GM19395 (cell line): ENCODE measurements at regions not wholly inside any gene's neighbourhood (a gene's known extent, or its start where the extent isn't known, plus 50 kb on each side); places are given as distances from the start of the nearest gene placed in this dataset.
"Not testable (repeated sequence)": the region's sequence is repeated elsewhere in the genome, so short reads cannot be mapped to it uniquely, and the experiment has no call there.

Source experiments
- ATAC-seq: cut with Tn5 transposase; IDR thresholded peaks from one replicate; pipeline ENCODE4 v1.9.1; 2021; ENCODE audit warnings: mild to moderate bottlenecking, moderate library complexity; ENCODE audit not compliant: unreplicated experiment

- ATAC-seq = no peak
Measured at GRCh38 chr2:43004879-43005244, 212.5 kb upstream of the HAAO start.

- ATAC-seq = not testable (repeated sequence)
Measured at GRCh38 chr2:43004126-43004865, 211.9 kb upstream of the HAAO start.

GRCh38 chr2:43003702-43004101, 211.3 kb upstream of the HAAO start:
- no peak for ATAC-seq

- ATAC-seq = no peak
Measured at GRCh38 chr2:43001787-43002468, 209.5 kb upstream of the HAAO start.

- ATAC-seq = no peak
Measured at GRCh38 chr2:43001055-43001378, 208.6 kb upstream of the HAAO start.

GRCh38 chr2:43000242-43001054, 208.1 kb upstream of the HAAO start:
- ATAC-seq = no peak

- ATAC-seq = no peak
Measured at GRCh38 chr2:42999856-43000241, 207.5 kb upstream of the HAAO start.

GRCh38 chr2:42999391-42999841, 207.0 kb upstream of the HAAO start:
- ATAC-seq = no peak

GRCh38 chr2:42998721-42999120, 206.3 kb upstream of the HAAO start:
- no peak for ATAC-seq

- ATAC-seq = no peak
Measured at GRCh38 chr2:42996528-42996927, 204.1 kb upstream of the HAAO start.

GRCh38 chr2:42995752-42996422, 203.5 kb upstream of the HAAO start:
- ATAC-seq = no peak

- not testable (repeated sequence) for ATAC-seq
Measured at GRCh38 chr2:42989283-42990081, 197.1 kb upstream of the HAAO start.

- ATAC-seq = not testable (repeated sequence)
Measured at GRCh38 chr2:42988055-42988454, 195.7 kb upstream of the HAAO start.

- ATAC-seq = no peak
Measured at GRCh38 chr2:42987112-42987922, 194.9 kb upstream of the HAAO start.

GRCh38 chr2:42984617-42985016, 192.2 kb upstream of the HAAO start:
- no peak for ATAC-seq

GRCh38 chr2:42984081-42984480, 191.7 kb upstream of the HAAO start:
- ATAC-seq = no peak

GRCh38 chr2:42980764-42981416, 188.5 kb upstream of the HAAO start:
- ATAC-seq = no peak

GRCh38 chr2:42979870-42980763, 187.7 kb upstream of the HAAO start:
- no peak for ATAC-seq
